Suprapubic skin (tissue), 4 donors: ENCODE measurements at regions not wholly inside any gene's neighbourhood (a gene's known extent, or its start where the extent isn't known, plus 50 kb on each side); places are given as distances from the start of the nearest gene placed in this dataset.
"Not testable (repeated sequence)": the region's sequence is repeated elsewhere in the genome, so short reads cannot be mapped to it uniquely, and the experiment has no call there.

Source experiments
- DNase-seq, 2 donors: peaks; one replicate each; pipeline ENCODE4 v3.0.0-alpha.2; 2019; ENCODE audit warnings: low spot score in 2 of 2
- H3K27ac ChIP-seq: fragments of 200-600 bp; sonication (generic); one replicate; pipeline ENCODE4 v1.5.1; 2019
- H3K27me3 ChIP-seq: fragments of 200-600 bp; sonication (generic); one replicate; pipeline ENCODE4 v1.5.1; 2019
- H3K36me3 ChIP-seq: fragments of 200-600 bp; sonication (generic); one replicate; pipeline ENCODE4 v1.5.1; 2019
- H3K4me1 ChIP-seq: fragments of 200-600 bp; sonication (generic); one replicate; pipeline ENCODE4 v1.5.1; 2019
- H3K4me3 ChIP-seq: fragments of 200-600 bp; sonication (generic); one replicate; pipeline ENCODE4 v1.5.1; 2019; ENCODE audit warnings: mild to moderate bottlenecking
- H3K9me3 ChIP-seq: fragments of 200-600 bp; sonication (generic); one replicate; pipeline ENCODE4 v1.5.1; 2019
- EP300 ChIP-seq: sonication (generic); formaldehyde crosslinking; IDR thresholded peaks from one replicate; pipeline ENCODE4 v1.6.1; 2017; ENCODE audit warnings: antibody characterized with exemption
- POLR2A ChIP-seq, 2 donors: fragments of 450-650 bp; IDR thresholded peaks; one replicate each; pipeline ENCODE4 v1.6.1; 2017; ENCODE audit warnings: antibody characterized with exemption in 2 of 2, mild to moderate bottlenecking in 2 of 2, moderate library complexity in 2 of 2
- POLR2AphosphoS5 ChIP-seq, 3 donors: sonication (generic); formaldehyde crosslinking; IDR thresholded peaks; one replicate each; pipeline ENCODE4 v1.6.1; 2017; ENCODE audit warnings: antibody characterized with exemption in 3 of 3
- WGBS: methylation state at CpG from one replicate; pipeline ENCODE4 v1.1.5; 2018; 5-methylcytosine and 5-hydroxymethylcytosine counted together
- TF ChIP-seq, protein P1 (sequence below), 2 donors: fragments of 200-600 bp in 1 of 2; fragments of 450-650 bp in 1 of 2; sonication (generic) in 1 of 2; IDR thresholded peaks; one replicate each; pipeline ENCODE4 v1.5.1; 2016 to 2019; ENCODE audit warnings: antibody characterized with exemption in 2 of 2, mild to moderate bottlenecking in 1 of 2, moderate library complexity in 1 of 2

DNA sequence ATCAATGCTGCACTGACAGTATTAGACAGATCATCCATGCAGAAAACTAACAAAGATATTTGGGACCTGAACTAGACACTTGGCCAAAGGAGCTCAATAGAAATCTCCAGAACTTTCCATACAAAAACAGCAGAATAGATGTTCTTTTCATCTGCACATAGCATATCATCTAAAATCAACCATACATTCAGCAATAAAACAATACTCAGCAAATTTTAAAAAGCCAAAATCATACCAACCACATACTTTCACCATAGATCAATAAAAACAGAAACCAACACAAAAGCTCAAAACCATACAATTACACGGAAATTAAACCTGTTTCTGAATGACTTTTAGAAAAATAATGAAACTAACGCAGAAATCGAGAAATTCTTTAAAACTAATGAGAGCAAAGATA, 592.6 kb downstream of the SLITRK5 start:
- Histone ChIP-seq H3K27ac (no peak overlapping the region), H3K27me3 (no peaks in the 10 kb centered on the region), H3K9me3 (no peaks in the 10 kb centered on the region), H3K4me1 (no peaks in the 10 kb centered on the region), H3K4me3 (no peak overlapping the region), H3K36me3 (no peaks in the 10 kb centered on the region)
- WGBS, result 96% methylated on average over 3 of the region's 3 CpGs
- TF ChIP-seq EP300 (no peak), POLR2A (IDR thresholded peaks at IDR 0.05) (no peak), POLR2AphosphoS5 (IDR thresholded peaks at IDR 0.05) (no peak)
- TF ChIP-seq, protein P1, sequence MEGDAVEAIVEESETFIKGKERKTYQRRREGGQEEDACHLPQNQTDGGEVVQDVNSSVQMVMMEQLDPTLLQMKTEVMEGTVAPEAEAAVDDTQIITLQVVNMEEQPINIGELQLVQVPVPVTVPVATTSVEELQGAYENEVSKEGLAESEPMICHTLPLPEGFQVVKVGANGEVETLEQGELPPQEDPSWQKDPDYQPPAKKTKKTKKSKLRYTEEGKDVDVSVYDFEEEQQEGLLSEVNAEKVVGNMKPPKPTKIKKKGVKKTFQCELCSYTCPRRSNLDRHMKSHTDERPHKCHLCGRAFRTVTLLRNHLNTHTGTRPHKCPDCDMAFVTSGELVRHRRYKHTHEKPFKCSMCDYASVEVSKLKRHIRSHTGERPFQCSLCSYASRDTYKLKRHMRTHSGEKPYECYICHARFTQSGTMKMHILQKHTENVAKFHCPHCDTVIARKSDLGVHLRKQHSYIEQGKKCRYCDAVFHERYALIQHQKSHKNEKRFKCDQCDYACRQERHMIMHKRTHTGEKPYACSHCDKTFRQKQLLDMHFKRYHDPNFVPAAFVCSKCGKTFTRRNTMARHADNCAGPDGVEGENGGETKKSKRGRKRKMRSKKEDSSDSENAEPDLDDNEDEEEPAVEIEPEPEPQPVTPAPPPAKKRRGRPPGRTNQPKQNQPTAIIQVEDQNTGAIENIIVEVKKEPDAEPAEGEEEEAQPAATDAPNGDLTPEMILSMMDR (IDR thresholded peaks at IDR 0.05), result no peak
- DNase-seq, result no peak

DNA sequence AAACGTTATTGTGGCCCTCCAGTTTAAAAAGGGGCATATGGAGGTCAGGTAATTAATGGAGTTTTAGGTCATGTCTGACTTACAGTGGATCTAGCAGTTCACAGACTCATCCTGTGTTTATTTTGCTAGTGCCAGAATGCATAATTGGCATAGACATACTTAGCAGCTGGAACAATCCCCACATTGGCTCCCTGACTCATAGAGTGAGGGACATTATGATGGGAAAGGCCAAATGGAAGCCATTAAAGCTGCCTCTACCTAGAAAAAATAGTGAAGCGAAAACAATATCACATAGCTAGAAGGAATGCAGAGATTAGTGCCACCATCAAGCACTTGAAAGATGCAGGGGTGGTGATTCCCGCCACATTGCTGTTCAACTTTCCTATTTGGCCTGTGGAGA, 610.7 kb downstream of the SLITRK5 start:
- 59% methylated on average over 3 of the region's 3 CpGs for WGBS
- Histone ChIP-seq H3K4me1 (no peaks in the 10 kb centered on the region), H3K27me3 (no peaks in the 10 kb centered on the region), H3K9me3 (no peaks in the 10 kb centered on the region), H3K36me3 (no peaks in the 10 kb centered on the region), H3K27ac (no peak overlapping the region), H3K4me3 (no peak overlapping the region)
- no peak for DNase-seq
- TF ChIP-seq, protein P1 (IDR thresholded peaks at IDR 0.05), result no peak
- no peak for TF ChIP-seq EP300
- TF ChIP-seq POLR2AphosphoS5 (IDR thresholded peaks at IDR 0.05), result no peak
- TF ChIP-seq POLR2A (IDR thresholded peaks at IDR 0.05), result no peak

DNA sequence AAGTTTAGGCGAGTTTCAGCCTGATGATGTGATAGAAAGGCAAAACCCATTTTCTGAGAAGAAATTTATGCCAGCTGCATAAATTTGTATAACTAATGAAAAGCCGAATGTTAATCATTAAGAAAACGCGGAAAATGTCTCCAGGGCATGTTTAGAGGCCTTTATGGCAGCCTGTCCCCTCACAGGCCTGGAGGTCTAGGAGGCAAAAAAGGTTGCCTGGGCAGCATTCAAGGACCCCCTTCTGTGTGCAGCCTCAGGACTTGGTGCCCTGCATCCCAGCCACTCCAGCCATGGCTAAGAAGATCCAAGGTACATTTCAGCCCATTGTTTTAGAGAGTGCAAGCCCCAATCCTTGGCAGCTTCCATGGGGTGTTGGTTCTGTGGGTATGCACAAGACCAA, 614.2 kb downstream of the SLITRK5 start:
- H3K9me3 ChIP-seq, result no peaks in the 10 kb centered on the region
- TF ChIP-seq, protein P1 (IDR thresholded peaks at IDR 0.05), result no peak
- TF ChIP-seq POLR2AphosphoS5 (IDR thresholded peaks at IDR 0.05), result no peak
- TF ChIP-seq EP300, result no peak
- TF ChIP-seq POLR2A (IDR thresholded peaks at IDR 0.05), result no peak
- 78% methylated on average over 4 of the region's 4 CpGs for WGBS
- no peak overlapping the region for H3K27ac ChIP-seq
- H3K4me3 ChIP-seq, result no peak overlapping the region
- no peak for DNase-seq
- peaks cover 8% of the 10 kb centered on the region for H3K4me1 ChIP-seq
- no peaks in the 10 kb centered on the region for H3K27me3 ChIP-seq
- H3K36me3 ChIP-seq, result no peaks in the 10 kb centered on the region

DNA sequence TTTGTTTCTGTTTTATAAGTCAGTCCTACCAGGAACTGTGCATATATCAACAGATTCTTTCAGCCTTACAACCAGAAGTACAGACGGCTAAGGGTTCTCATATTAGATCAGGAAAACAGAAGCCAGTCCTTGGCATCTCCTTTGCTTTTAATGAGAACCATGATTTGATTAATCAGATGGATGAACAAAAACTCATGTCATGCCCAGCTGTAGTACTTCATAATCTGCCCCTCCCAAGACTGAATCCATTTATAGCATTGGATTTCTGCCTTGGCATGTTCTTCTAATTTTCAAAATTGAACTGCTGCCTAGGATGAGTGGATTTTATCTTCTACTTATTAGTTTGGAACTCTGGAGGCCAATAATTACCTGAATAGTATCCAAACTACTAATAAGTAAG, 617.2 kb downstream of the SLITRK5 start:
- Histone ChIP-seq H3K9me3 (no peaks in the 10 kb centered on the region), H3K27me3 (no peaks in the 10 kb centered on the region), H3K36me3 (no peaks in the 10 kb centered on the region), H3K4me1 (peaks cover 8% of the 10 kb centered on the region), H3K27ac (no peak overlapping the region), H3K4me3 (no peak overlapping the region)
- no peak for TF ChIP-seq POLR2A (IDR thresholded peaks at IDR 0.05)
- no peak for TF ChIP-seq EP300
- TF ChIP-seq, protein P1 (IDR thresholded peaks at IDR 0.05), result no peak
- TF ChIP-seq POLR2AphosphoS5 (IDR thresholded peaks at IDR 0.05), result no peak
- no peak for DNase-seq
- WGBS, result 32% methylated on average over 1 of the region's 1 CpG

DNA sequence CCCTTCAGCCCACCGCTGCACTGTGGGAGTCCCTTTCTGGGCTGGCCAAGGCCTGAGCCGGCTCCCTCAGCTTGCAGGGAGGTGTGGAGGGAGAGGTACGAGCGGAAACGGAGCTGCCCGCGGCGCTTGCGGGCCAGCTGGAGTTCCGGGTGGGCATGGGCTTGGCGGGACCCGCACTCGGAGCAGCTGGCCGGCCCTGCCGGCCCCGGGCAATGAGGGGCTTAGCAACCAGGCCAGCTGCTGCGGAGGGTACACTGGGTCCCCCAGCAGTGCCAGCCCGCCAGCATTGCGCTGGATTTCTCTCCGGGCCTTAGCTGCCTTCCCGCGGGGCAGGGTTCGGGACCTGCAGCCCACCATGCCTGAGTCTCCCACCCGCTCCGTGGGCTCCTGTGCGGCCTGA, 620.6 kb downstream of the SLITRK5 start:
- not testable (repeated sequence) for H3K27ac ChIP-seq, H3K4me1 ChIP-seq, H3K27me3 ChIP-seq, DNase-seq, H3K9me3 ChIP-seq, H3K36me3 ChIP-seq, H3K4me3 ChIP-seq
- whole genome bisulfite sequencing, result 93% methylated on average over 7 of the region's 26 CpGs

DNA sequence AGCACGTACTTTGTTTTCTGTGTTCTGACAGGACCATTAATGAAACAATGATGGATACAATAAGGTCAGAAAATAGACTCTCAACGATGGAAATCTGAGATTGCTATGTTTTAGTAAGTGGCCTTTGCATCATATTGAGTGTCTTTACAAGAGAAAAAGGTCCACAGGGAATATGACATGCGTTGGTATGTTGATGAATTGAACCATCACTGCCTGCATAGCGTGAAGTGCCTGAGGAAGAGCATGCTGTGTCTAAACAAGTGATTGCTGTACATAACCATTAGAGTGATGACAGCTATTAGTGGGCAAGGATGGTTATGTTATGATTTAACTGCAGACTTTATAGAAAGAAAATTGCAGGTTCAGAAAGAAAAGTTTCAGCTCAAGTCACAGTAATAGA, 623.2 kb downstream of the SLITRK5 start:
- Histone ChIP-seq H3K27me3 (no peaks in the 10 kb centered on the region), H3K27ac (no peak overlapping the region), H3K9me3 (no peaks in the 10 kb centered on the region), H3K36me3 (no peaks in the 10 kb centered on the region), H3K4me1 (no peaks in the 10 kb centered on the region), H3K4me3 (no peak overlapping the region)
- DNase-seq, result no peak
- 84% methylated on average over 4 of the region's 4 CpGs for WGBS
- no peak for TF ChIP-seq POLR2A (IDR thresholded peaks at IDR 0.05)
- no peak for TF ChIP-seq POLR2AphosphoS5 (IDR thresholded peaks at IDR 0.05)
- TF ChIP-seq, protein P1 (IDR thresholded peaks at IDR 0.05), result no peak
- no peak for TF ChIP-seq EP300
